Colon (tissue), 2 donors: ENCODE measurements at regions not wholly inside any gene's neighbourhood (a gene's known extent, or its start where the extent isn't known, plus 50 kb on each side); places are given as distances from the start of the nearest gene placed in this dataset.

Source experiments
- FAIRE-seq: peaks from 2 replicates; lab custom pipeline; 2012; peaks lifted over from hg19 to GRCh38; lab: Jason Lieb, UNC
- donor health status: control.
- donor health status: control.

DNA sequence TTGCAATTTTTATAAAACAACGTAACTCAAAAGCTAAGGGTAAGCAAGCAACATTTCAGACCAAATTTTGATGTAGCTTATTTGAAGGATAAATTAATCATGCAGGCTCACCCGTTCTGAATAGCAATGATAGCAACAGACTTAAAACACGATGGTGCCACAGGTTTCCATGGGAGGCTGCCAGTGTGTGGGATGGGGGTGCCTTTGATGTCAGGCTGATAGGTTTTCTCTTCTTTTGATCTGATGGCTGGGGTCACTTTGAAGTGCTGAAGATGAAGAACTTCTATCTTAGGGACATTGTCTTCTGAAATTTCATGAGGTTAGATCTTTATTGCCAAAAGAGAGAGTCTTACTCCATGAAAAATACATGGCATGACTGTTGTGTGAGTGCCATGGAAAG, 206.8 kb downstream of the LPIN1 start:
- FAIRE-seq: no peak

DNA sequence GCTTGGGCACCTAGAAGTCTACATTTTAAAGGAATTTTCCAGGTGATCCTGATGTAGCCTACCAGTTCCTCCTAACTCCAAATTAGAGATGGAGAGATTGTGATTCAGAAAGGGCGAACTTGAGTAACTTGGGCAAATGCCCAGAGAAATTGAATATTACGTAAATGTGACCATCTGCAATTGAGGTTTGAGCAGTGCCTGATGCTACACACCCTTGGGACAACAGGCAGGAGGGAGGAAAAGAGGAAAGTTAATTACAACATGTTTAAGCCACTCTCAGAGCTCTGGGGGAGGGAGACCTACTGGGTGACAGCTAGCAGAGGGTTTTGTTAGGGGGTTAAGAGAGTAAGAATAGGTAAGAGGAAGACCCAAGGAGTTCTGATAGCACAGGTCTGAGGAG, 208.9 kb downstream of the LPIN1 start:
- no peak for FAIRE-seq

DNA sequence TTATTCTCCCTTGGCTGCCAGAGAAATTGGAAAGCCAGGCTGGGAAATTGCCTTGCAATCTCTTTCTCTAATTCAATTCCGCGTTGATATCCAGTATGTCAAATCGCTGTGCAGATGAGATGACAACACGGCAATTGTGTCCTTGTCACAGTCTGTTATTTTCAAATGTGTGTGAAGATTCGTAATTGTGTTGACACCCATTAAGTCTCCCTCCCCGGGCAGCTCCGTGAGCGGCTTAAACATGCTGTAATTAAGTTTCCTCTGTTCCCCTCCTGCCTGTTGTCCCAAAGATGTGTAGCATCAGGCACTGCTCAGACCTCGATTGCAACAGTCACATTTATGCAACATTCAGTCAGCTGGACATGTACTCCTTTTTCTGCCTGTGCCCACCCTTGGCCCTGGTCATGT, 209.5 kb downstream of the LPIN1 start:
- no peak for FAIRE-seq

DNA sequence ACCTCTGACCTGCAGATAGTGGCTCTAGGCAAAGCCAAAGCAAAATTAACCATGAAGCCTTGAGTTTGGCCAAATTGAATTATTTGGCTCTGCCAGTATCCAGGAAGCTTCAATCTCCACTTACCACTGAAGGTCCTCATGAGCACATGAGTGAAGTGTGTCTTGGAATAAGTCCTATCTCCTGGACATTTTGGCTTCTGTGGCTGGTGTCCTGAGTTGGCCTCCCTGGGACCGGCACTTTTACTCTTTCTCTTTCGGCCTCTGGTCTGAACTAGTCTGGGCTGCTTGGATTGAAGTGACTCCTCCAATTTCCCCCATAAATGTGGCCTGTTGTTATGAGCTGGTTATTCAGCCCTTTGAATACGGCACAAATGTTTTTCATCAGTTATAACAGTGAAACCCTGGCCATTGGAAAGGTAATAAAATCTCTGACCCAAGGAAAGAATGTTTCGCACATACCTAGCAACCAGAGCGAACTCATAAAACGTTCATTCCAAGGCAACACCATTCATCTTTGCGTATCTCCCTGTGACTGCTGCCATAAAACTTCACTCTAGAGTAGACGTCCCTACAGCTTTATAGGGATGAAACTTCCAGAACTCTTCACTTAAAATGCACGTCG, 216.4 kb downstream of the LPIN1 start:
- no peak for FAIRE-seq

DNA sequence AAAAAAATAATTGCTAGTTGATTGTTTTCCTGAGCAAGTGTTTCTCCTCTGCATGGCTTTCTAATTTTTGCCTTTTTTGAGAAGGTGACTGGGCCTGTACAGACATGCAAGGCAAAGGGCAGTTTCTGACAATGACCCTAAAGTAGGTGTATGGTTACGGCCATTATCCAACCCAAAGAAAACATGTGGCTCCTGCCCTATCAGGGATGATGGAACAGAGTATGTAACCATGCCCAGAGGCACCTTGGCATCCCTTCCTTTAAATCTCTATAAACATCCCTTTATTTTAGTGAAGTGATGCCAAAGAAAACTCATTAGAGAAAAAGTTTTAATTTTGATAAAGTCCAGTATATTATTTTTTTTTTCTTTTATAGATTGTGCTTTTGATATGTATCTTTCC, 217.5 kb downstream of the LPIN1 start:
- no peak for FAIRE-seq

DNA sequence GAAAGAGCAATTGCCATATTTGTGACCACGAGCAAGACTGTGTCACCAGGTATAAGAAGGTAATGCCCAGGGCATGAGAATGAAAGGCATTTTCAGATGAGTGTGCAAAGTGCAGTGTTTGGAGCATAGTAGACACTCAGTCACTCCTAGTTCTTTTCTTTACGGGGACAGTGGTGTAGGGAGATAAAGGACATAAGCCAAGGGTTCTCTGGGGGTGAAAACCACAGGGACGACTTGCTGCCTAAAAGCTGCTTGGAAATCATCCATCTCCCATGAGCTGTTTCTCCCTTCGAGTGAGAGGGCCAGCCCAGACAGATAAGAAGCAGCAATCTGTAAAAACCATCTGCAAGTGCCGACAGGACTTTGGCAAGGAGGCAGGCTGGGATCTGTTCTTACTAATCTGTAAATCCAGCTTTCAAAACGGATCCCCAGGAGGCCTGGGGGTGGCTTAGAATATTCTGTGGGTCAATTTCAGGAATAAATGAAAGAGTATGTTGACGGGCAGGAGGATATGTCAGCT, 221.6 kb downstream of the LPIN1 start:
- FAIRE-seq: no peak

DNA sequence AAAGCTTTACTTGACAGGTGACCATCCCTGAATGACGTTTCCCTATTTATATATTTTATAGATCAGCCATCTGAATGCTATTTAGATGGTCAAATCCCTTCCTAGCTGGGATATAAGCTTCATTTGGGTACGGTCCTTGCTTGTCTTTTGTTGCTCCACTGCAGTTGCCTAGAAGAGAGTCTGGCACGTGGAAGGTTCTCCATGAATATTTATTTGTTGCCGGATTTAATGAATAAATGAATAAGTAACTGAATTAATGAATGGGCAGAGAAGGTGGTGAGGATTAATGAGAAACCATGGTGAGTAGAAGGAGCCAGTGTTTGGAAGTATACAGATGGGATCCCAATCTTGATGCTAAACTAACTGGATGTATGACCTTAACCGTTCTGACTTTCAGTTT, 222.1 kb downstream of the LPIN1 start:
- no peak for FAIRE-seq

DNA sequence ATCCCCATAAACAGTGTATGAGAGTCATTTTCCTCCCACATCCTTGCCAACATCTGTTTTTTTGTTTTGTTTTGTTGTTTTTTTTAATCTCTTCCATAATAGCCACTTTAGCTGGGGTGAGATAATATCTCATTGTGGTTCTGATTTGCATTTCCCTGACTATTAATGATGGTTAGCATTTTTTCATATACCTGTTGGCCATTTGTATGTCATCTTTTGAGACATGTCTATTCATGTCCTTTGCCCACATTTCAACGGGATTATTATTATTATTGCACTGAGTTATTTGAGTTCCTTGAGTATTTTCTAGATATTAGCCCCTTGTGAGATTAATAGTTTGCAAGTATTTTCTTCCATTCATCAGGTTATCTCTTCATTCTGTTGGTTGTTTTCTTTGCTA, 223.3 kb downstream of the LPIN1 start:
- no peak for FAIRE-seq

DNA sequence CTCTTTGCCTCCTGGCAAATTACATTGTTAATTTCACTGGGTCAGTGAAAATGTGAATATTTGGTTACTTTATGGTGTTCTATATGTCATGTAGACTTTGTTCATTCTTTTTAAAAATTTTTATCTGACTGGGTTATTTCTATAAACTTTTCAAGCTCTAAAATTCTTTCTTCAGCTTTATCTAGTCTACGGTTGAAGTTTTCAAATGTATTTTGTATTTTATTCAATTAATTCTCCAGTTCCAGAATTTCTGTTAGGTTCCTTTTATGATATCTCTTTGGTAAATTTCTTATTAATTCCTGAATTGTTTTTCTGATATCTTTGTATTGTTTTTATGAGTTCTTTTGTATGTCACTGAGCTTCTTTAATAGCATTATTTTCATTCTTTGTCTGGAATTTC, 228.1 kb downstream of the LPIN1 start:
- peak; percentile 14 for FAIRE-seq

DNA sequence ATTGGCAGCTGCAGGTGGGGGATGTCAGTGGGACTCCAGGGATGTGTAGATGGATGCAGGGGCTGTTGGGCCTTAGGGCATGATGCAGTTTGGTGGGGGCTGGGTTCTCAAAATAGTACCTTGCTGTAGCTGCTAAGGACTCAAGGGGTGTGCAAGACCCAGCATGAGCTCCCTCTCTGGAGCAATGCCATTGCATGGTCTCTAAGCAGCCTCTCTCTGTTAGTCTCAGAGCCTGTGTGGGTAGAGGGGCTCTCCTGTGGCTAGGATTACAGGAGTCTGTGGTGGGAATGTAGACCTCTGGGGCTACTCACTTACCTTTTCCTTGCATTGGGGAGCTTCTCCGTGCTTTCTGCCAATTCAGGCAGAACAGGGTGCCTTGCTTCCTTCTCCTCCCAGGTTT, 228.9 kb downstream of the LPIN1 start:
- no peak for FAIRE-seq

DNA sequence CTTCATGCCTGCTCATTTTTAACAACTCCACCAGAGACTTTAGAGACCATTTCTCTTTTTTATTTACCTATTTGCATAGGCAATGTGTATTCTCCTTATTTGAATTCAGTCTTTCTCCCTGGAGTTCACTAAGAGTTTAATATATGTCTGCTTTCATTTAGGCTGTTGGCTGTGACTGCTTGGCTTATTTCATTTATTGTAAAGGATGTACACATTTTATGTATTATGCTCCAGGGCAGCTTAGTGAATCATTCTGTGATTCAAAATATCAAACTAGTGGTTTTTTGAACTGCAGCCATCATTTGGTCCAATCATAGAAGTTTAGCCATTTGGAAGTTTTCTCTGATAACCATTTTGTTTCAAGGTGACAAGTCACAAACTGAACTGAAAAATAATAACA, 229.6 kb downstream of the LPIN1 start:
- no peak for FAIRE-seq

DNA sequence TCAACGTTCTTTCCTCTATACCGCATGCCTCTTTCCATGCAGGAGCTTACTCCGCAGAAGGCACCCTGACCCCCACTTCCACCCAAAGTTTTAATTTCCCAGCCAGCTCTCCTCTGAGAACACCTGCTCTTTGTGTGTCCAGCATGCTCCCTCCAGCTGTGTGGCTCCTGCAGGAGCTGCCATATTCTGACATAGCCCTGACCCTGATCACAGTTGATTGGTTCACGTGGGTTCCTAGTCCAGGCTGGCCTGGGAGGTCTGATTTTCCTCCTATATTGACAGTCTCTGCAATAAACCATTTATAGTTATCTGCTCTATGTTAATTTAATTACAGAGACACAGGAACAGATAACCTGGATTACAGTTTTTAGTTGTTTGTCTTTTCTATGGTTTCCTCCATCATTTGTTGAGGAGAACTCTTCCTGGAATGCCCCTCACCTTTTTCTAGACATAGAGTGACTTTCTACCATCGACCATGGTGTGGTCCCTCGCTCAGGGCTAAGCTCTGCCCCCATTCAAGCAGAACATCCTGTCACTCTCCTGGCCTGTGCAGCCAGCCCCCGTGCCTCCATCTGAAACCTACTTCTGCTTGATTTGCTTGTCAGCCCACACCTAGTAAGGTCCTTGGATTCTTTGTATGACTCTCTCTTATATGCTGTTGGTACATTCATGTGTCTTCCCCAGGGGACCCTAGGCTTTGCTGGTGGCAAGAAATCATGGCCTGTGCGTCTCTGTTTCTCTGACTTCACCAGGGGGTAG, 231.5 kb downstream of the LPIN1 start:
- FAIRE-seq: no peak

DNA sequence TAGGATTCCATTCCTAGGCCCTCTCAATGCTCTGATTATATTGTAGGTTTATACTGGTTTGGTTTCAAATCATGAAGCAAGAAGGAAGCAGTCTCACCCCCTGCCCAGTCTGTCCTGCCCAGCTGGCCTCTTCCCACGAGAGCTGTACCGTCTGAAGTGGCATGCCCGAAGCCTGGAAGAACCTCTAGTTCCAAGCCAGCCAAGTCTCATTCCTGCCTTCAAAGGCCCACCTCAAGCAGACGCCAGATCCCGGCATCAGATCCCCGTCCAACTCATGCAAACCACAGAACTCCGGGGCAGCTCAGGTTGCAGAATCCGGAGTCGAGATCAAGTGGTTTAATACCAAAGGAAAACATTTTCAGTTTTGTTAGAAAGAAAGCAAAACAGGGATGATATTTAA, 234.4 kb downstream of the LPIN1 start:
- FAIRE-seq: no peak

DNA sequence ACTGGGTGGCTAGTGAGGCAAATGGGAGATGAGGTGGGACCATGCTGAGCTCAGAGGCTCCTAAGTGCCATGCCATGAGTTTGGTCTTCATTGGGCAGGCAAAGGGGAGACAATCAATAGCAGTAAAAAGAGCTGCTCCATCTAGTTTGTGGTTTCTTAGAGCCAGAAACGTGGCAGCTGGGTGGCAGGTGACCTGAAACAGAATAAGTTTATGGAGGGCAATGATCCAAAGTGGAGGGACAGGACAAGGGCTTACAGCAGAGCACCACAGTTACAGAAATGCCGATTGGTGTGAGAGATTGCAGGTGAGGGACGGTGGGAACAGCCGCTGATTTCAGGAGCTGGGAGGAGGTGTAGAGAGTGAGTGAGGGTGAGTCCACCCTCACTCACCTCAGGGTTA, 237.0 kb downstream of the LPIN1 start:
- no peak for FAIRE-seq

DNA sequence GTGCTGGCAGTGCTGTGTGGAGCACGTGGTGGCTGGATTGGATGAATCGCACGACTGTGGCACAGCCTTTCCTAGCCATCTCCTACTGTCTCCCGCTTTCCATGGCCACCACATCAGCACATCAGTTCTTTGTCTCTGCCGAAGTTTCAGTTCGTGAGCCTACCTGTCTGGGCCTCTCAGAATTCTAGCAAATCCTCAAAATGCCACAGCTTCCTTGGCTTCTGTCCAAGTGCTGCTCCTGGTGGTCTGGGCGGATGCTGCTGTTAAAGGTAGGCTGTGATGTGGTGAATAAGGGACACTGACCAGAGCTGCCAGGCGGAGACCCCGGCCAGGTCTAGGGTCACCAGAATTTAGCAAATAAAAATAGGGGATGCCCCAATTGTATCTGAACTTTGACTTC, 237.4 kb downstream of the LPIN1 start:
- no peak for FAIRE-seq

DNA sequence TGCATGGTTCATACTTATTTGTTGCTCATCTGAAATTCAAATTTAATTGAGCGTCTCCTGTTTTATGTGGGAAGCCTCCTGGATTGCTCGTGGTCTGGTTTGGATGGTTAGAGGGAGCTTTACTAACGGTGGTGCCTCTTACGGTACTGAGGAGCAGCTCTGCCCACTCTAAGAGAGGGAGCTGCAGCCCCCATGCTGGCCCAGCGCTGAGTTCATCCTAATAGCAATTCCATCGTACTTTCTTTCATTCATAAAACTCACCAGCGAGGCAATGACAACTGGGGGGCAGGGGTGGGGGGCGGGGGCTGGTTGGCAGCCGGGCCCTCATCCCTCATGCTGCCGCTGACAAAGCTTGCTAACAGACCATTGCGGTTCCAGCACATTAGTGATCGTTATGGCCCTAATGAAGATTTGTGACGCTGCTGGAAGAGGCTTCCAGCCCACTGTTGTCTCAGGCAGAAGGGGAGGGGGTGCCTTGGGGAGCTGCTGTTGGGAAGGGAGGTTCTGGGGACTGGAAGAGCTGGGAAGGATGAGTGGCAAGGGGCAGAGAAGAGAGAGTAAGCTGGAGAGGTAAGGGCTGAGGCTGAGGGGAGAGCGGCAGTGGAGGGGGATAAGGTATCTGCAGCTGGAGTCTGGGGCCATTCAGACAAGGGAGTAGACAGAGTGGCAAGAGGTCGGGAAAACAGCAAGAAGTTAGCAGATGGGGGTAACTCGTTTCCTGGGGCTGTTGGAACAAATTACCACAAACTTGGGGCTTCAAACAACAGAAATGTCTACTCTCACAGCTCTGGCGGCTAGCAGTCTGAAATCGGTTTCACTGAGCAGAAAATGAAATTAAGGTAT, 238.1 kb downstream of the LPIN1 start:
- FAIRE-seq: no peak

DNA sequence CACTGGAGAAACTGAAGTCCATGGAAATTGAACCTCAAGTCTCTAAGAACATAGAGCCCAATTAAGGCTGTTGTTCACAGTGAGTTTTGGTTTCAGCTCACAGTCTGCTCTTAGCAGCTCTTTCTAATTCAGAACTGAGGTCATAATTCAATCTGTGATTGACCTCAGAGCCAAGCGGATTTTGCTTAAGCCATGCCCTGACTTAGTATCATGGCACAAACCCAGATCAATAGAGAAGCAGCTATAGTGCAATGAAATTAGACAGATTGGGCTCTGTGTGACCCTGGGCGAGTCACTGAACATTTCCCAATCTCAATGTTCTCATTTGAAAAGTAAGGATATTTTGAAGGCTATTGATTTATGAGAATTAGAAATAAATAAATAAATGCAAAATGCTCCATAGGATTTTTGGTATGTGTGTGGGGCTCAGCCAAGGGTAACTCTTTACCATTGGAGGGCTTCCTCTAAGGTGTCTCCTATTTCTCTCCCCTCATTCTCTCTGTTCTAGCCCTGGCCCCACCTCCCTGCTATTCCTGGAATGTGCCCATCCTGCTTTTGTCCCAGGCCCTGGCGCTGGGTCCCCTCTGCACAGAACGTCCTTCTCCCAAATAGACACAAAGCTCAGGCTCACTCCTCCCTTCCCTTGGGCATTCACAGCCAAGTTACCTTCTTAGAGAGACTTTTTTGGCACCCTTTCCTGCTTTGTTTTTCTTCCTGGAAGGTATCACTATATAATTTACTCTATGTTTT, 239.6 kb downstream of the LPIN1 start:
- FAIRE-seq: no peak

DNA sequence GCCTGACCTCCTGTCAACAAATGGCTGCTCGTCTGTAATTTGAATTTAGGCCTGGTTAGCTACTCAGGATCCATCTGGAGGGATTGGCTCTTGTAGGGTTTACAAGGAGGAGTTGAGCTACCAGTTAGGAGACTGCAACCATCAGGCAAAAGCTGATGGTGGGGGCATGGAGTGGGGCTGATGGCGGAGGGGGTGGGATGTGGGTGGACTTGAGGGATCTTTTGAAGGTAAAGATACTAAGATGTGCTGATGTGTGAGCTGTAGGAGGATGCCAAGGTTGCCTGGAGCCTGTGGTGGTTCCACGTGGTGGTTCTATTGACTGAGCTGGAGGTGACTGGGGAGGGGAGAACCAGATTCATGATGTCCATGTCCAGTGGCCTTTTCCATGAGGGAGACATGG, 240.7 kb downstream of the LPIN1 start:
- no peak for FAIRE-seq

DNA sequence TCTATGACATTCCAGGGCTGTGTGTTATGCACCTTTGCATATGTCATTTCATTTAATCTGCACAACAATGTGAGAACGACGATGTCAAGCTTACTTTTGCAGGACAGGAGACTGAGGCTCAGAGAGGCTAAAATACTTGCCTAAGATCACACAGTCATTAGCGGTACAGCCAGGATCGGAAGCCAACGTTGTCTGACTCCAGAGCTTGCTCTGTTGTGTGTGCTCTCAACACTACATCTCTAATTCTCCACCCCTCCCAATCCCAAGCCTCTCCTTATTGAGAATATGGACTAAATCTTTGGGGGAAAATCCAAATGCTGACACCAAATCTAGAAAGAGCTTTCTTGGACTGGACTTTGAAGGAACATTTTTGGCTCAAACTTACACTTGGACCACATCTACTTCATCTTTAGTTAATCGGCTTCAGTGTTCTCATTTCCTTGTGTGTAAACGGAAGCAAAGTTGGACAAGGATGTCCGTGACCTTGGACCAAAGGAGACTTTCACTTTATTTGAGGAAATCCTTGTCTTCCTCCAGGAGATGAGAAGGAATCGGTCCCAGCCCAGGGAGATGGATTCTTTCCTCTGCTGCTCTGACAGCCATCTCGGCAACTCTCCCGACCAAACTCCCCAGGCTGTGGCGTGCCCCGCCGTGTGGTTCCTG, 242.4 kb downstream of the LPIN1 start:
- no peak for FAIRE-seq

DNA sequence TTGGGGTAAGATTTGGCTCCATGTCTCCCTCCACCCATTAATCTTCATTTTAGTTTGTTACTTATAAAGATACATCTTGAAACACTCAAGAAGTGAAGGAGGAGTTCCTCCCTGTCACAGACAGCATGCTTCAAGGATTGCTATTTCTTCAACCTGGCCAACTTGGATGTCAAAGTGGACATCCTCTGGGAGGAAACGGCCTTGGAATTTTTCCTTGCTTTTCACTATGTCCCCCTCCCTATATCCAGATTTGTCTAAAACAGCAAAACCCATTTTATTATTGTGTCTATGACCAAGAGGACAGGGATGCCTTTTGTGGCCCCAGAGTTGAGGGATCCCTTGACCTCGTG, 242.9 kb downstream of the LPIN1 start:
- no peak for FAIRE-seq

DNA sequence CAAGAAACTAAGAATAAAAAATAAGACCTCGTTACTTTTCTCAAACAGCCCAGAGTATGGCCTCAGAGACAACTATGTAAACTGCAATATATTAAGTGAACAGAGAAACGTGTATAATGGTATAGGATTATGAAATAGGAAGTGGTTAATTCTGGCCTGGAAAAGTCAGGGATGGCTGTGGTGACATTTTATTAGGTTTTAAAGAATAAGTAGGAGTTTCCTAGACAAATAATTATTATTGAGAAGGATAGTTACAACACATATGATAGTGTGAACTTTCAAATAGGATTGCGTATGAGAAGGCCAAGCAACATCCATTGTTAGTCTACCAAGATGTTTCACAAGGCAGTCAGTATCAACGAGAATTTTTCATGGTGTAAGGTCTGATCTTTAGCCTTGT, 244.1 kb downstream of the LPIN1 start:
- no peak for FAIRE-seq

DNA sequence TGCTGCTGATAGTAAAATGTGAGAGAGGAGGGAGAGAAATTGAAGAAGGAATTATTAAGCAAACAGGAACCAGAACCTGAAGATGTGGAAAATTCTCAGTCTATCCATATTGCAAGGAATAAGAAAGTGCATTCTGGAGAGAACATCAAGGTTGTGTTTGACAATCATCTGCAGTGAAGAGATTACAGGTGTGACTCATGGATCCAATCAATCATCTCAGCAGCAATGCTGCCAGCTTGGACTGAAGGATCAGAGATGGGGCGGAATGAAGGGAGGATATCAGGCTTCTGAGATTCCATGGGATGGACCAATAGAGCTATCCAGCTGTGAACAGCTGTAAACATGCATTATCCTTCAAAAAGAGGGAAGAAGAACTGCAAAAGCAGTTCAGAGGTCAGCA, 247.3 kb downstream of the LPIN1 start:
- no peak for FAIRE-seq
